Gastrocnemius medialis (tissue), 4 donors: ENCODE measurements at regions not wholly inside any gene's neighbourhood (a gene's known extent, or its start where the extent isn't known, plus 50 kb on each side); places are given as distances from the start of the nearest gene placed in this dataset.

Experiments used
- POLR2A ChIP-seq, 2 donors: fragments of 450-650 bp; IDR thresholded peaks; one replicate each; pipeline ENCODE4 v1.6.1; 2017; ENCODE audit warnings: antibody characterized with exemption in 2 of 2, mild to moderate bottlenecking in 2 of 2, moderate library complexity in 2 of 2
- TF ChIP-seq, protein P1 (sequence below), 5 experiments: fragments of 450-650 bp in 3 of 5; fragments of 200-600 bp in 2 of 5; sonication (generic) in 2 of 5; IDR thresholded peaks in 4 of 5; conservative IDR thresholded peaks in 1 of 5; 1 replicate in 4 of 5; 2 replicates in 1 of 5; pipeline ENCODE4 v1.5.1; 2016 to 2019; ENCODE audit warnings: antibody characterized with exemption in 5 of 5, mild to moderate bottlenecking in 3 of 5, moderate library complexity in 3 of 5

DNA sequence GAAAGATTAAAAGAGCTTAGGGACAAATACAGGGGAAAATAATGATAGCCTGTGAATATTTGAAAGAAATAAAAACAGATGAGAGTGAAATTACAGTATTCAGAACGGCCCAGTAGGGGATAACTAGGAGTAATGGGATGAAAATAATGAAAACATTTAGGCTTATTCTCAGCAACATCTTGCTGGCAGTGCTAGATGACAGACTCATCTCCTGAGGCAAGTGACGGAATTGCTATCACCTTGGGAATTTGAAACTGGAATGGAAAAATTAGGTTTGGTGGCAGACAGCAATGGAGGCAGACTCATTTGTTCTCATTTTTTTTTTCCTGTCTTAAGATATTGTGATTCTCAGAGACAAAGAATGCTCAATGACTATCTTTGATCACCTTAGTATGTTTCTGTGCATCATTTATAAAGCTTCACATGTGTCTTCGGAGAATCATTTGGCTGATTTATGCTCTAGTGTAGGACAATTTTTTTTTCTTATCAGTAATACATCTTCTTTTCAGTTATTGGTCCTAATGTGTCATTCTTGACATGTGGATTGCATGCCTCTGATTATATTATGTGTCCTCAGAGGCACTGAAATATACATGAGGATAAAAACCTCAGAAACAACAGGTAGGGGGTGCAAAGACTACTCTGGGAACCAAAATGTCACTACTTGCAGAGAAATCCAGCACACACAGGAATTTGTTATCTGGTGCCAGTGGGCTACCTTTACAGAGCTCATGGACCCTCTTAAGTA, 711.7 kb downstream of the EDEM1 start:
- TF ChIP-seq, protein P1, sequence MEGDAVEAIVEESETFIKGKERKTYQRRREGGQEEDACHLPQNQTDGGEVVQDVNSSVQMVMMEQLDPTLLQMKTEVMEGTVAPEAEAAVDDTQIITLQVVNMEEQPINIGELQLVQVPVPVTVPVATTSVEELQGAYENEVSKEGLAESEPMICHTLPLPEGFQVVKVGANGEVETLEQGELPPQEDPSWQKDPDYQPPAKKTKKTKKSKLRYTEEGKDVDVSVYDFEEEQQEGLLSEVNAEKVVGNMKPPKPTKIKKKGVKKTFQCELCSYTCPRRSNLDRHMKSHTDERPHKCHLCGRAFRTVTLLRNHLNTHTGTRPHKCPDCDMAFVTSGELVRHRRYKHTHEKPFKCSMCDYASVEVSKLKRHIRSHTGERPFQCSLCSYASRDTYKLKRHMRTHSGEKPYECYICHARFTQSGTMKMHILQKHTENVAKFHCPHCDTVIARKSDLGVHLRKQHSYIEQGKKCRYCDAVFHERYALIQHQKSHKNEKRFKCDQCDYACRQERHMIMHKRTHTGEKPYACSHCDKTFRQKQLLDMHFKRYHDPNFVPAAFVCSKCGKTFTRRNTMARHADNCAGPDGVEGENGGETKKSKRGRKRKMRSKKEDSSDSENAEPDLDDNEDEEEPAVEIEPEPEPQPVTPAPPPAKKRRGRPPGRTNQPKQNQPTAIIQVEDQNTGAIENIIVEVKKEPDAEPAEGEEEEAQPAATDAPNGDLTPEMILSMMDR (IDR thresholded peaks at IDR 0.05 in 4 of 5, conservative IDR thresholded peaks at IDR 0.05 in 1 of 5), result no peak
- no peak for TF ChIP-seq POLR2A (IDR thresholded peaks at IDR 0.05)
